K562 (cell line): ENCODE measurements at regions not wholly inside any gene's neighbourhood (a gene's known extent, or its start where the extent isn't known, plus 50 kb on each side); places are given as distances from the start of the nearest gene placed in this dataset.

Experiments
- ATAC-seq: fragments of 200-7000 bp; cut with Tn5 transposase; 3 replicates; pipeline ENCODE4 v1.9.1; 2020; ENCODE audit warnings: moderate library complexity
- BruUV-seq: library from RNA; stranded (reverse); fragments of 400-500 nt; replicated peaks from 2 replicates; lab custom pipeline; 2021; lab: Mats Ljungman, UMichigan
- CTCF ChIA-PET: fragments of 300-600 bp; formaldehyde crosslinking; extraction: SDS; loops from one replicate; lab custom pipeline; 2021; ENCODE audit warnings: low intra/inter-chr PET ratio; lab: Yijun Ruan, JAX
- POLR2A ChIA-PET: fragments of 300-600, 350-650 bp; sonication (Branson Sonifier 250); formaldehyde crosslinking; extraction: SDS; loops from one replicate; lab custom pipeline; 2021; ENCODE audit warnings: antibody characterized with exemption, inconsistent platforms; lab: Yijun Ruan, JAX
- DNase-seq, 4 experiments: peaks; one replicate each; pipeline versions ENCODE4 v3.0.0 to v3.0.0-alpha.2; 2011 to 2018; ENCODE audit warnings: low spot score in 3 of 4, mixed read lengths in 3 of 4; ENCODE audit errors: extremely low read depth in 1 of 4
- FAIRE-seq: peaks from 2 replicates; lab custom pipeline; 2011; peaks lifted over from hg19 to GRCh38; lab: Jason Lieb, UNC
- H2AFZ ChIP-seq: 2 replicates; pipeline ENCODE4 v1.6.0; 2011; ENCODE audit warnings: low read depth, low read length, control low read depth, inconsistent platforms
- H3K27ac ChIP-seq: fragments of 200-600 bp; 3 replicates; pipeline ENCODE4 v1.8.0; 2011; ENCODE audit warnings: low read depth, mild to moderate bottlenecking, control low read depth, inconsistent platforms, low read length, moderate library complexity, mixed read lengths; ENCODE audit errors: extremely low read depth
- H3K27me3 ChIP-seq, 2 experiments: fragments of 300-600 bp in 1 of 2; 2 replicates in 1 of 2; 3 replicates in 1 of 2; pipeline versions ENCODE4 v1.6.0 to v1.8.0; 2011; ENCODE audit warnings: inconsistent platforms in 2 of 2, low read length in 2 of 2, mild to moderate bottlenecking in 1 of 2, mixed read lengths in 1 of 2, moderate library complexity in 1 of 2; ENCODE audit not compliant: control insufficient read depth in 2 of 2, insufficient read depth in 2 of 2
- H3K36me3 ChIP-seq: fragments of 300-600 bp; 3 replicates; pipeline ENCODE4 v1.8.0; 2011; ENCODE audit warnings: mild to moderate bottlenecking, low read length, inconsistent platforms; ENCODE audit not compliant: control insufficient read depth, insufficient read depth
- H3K4me1 ChIP-seq, 2 experiments: fragments of 200-600 bp in 1 of 2; replicated peaks in 1 of 2; 2 replicates in 1 of 2; 3 replicates in 1 of 2; pipeline versions ENCODE4 v1.5.1 to v1.8.0; 2011; ENCODE audit warnings: inconsistent platforms in 2 of 2, low read length in 2 of 2, mild to moderate bottlenecking in 1 of 2, mixed read lengths in 1 of 2, moderate library complexity in 1 of 2; ENCODE audit not compliant: control insufficient read depth in 2 of 2, insufficient read depth in 2 of 2
- H3K4me2 ChIP-seq: 2 replicates; pipeline ENCODE4 v1.6.1; 2011; ENCODE audit warnings: low read length, control low read depth, inconsistent platforms, mixed read lengths; ENCODE audit not compliant: insufficient read depth
- H3K4me3 ChIP-seq: fragments of 200-600 bp; sonication (generic), shearing (Covaris generic); 2 replicates; pipeline ENCODE4 v1.5.1; 2016; ENCODE audit warnings: control low read depth, inconsistent platforms
- H3K79me2 ChIP-seq: fragments of 200-600 bp; 3 replicates; pipeline ENCODE4 v1.8.0; 2011; ENCODE audit warnings: low read length, inconsistent platforms; ENCODE audit not compliant: control insufficient read depth, insufficient read depth
- H3K9ac ChIP-seq, 2 experiments: 2 replicates each; pipeline versions ENCODE4 v1.6.0 to v1.6.1; 2011; ENCODE audit warnings: low read depth in 2 of 2, low read length in 2 of 2, control low read depth in 1 of 2, inconsistent platforms in 1 of 2, mild to moderate bottlenecking in 1 of 2, mixed read lengths in 1 of 2; ENCODE audit not compliant: insufficient read depth in 1 of 2
- H3K9me1 ChIP-seq: one replicate; pipeline ENCODE4 v1.6.0; 2011; ENCODE audit warnings: inconsistent platforms, mild to moderate bottlenecking, low read length, moderate library complexity; ENCODE audit not compliant: control insufficient read depth, insufficient read depth
- H3K9me3 ChIP-seq: replicated peaks from 2 replicates; pipeline ENCODE4 v1.5.1; 2011; ENCODE audit warnings: low read depth, low read length, inconsistent platforms; ENCODE audit not compliant: control insufficient read depth, insufficient read depth
- H4K20me1 ChIP-seq: replicated peaks from 2 replicates; pipeline ENCODE4 v1.6.1; 2011; ENCODE audit warnings: low read length, inconsistent platforms, mixed read lengths; ENCODE audit not compliant: control insufficient read depth, insufficient read depth
- FIP1L1 ChIP-seq: fragments of 200-400 bp; formaldehyde crosslinking; IDR thresholded peaks from 2 replicates; pipeline ENCODE4 v1.6.1; 2018; ENCODE audit warnings: mild to moderate bottlenecking, low read depth, low read length; ENCODE audit not compliant: poor library complexity, severe bottlenecking
- JUN ChIP-seq, 2 experiments: sonication (generic) in 1 of 2; formaldehyde crosslinking in 1 of 2; IDR thresholded peaks; 2 replicates each; pipeline versions ENCODE4 v1.6.1 to v1.8.0; 2012 to 2022; ENCODE audit warnings: borderline replicate concordance in 2 of 2, mild to moderate bottlenecking in 2 of 2, improper control_type of control experiment in 1 of 2, low read depth in 1 of 2, low read length in 1 of 2, missing genetic modification reagents in 1 of 2
- KHSRP ChIP-seq: fragments of 450-650 bp; IDR thresholded peaks from 2 replicates; pipeline ENCODE4 v1.6.1; 2017
- KLF1 ChIP-seq: fragments of 450-650 bp; IDR thresholded peaks from 2 replicates; pipeline ENCODE4 v1.6.1; 2016; ENCODE audit warnings: missing genetic modification characterization, missing compliant biosample characterization
- MXI1 ChIP-seq: IDR thresholded peaks from 2 replicates; pipeline ENCODE4 v1.6.1; 2011; ENCODE audit warnings: low read depth, mild to moderate bottlenecking, improper control_type of control experiment, low read length
- PCBP2 ChIP-seq: fragments of 200-400 bp; formaldehyde crosslinking; IDR thresholded peaks from 2 replicates; pipeline ENCODE4 v1.6.1; 2018; ENCODE audit warnings: low read length, low read depth, mild to moderate bottlenecking, moderate library complexity; ENCODE audit not compliant: poor library complexity, severe bottlenecking
- PHTF2 ChIP-seq: fragments of 250-450 bp; sonication (Bioruptor Pico); IDR thresholded peaks from 2 replicates; pipeline ENCODE4 v1.5.0; 2021; ENCODE audit warnings: mild to moderate bottlenecking
- XRCC5 ChIP-seq: fragments of 200-400 bp; formaldehyde crosslinking; IDR thresholded peaks from 2 replicates; pipeline ENCODE4 v1.6.1; 2017; ENCODE audit warnings: low read depth, mild to moderate bottlenecking, low read length
- ZFP30 ChIP-seq: fragments of 250-450 bp; sonication (Bioruptor Pico); IDR thresholded peaks from 2 replicates; pipeline ENCODE4 v1.8.0; 2022; ENCODE audit warnings: moderate library complexity, mild to moderate bottlenecking, inconsistent platforms, borderline replicate concordance
- ZNF551 ChIP-seq: fragments of 250-450 bp; sonication (Bioruptor Pico); IDR thresholded peaks from 2 replicates; pipeline ENCODE4 v1.5.0; 2021; ENCODE audit warnings: mild to moderate bottlenecking, moderate library complexity
- ZNF57 ChIP-seq: fragments of 450-650 bp; formaldehyde crosslinking; IDR thresholded peaks from 2 replicates; pipeline ENCODE4 v1.4.0; 2020; ENCODE audit warnings: mild to moderate bottlenecking, moderate library complexity
- ZNF764 ChIP-seq: fragments of 250-450 bp; sonication (Bioruptor Pico); IDR thresholded peaks from 2 replicates; pipeline ENCODE4 v1.4.0; 2020; ENCODE audit warnings: low read depth, mild to moderate bottlenecking, moderate library complexity
- WGBS: fragments of 100-300 bp; shearing (Covaris generic); methylation state at CpG from one replicate; pipeline ENCODE4 v1.1.6; 2016; ENCODE audit warnings: low coverage, mixed read lengths; ENCODE audit not compliant: insufficient coverage; ENCODE audit errors: missing lambda C conversion rate; 5-methylcytosine and 5-hydroxymethylcytosine counted together
- in situ Hi-C: fragments of 300-500 bp; cut with MboI; formaldehyde crosslinking; loops from 4 replicates; pipeline ENCODE4 v1.15.0; 2018; ENCODE audit warnings: inconsistent platforms, mixed read lengths
- intact Hi-C: fragments of 100-400 bp; cut with micrococcal nuclease; formaldehyde crosslinking; loops from 2 replicates; pipeline ENCODE4 v1.14.2; 2022
- TF ChIP-seq, protein P1 (sequence below): fragments of 250-450 bp; sonication (Bioruptor Pico); IDR thresholded peaks from 2 replicates; pipeline ENCODE4 v1.8.0; 2022; ENCODE audit warnings: moderate library complexity, mild to moderate bottlenecking, inconsistent platforms
- TF ChIP-seq, protein P2 (sequence below): sonication (generic); formaldehyde crosslinking; IDR thresholded peaks from 2 replicates; pipeline ENCODE4 v1.9.0; 2022; ENCODE audit warnings: mild to moderate bottlenecking, missing genetic modification reagents
- TF ChIP-seq, protein P3 (sequence below): fragments of 450-650 bp; IDR thresholded peaks from 2 replicates; pipeline ENCODE4 v1.7.0; 2016; ENCODE audit warnings: borderline replicate concordance

DNA sequence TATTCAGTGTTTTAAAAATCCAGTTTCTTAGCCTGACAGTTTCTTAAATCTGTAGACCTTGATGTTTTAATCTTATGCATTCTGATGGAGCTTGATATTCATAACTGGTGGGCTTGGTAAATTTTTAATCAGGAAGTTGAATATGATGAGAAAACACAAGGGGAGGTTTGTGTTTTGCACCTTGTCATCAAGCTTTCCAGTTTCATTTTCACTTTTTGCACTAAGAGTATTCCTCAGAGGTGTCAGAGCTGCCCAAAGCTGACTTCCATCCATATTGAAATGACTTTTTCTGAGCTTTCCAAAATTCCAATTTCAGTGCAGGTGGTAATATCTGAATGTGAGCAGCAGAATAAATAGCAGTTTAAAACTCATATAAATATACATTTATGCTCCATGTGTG is 555.0 kb upstream of the RBFOX1 start:
- H4K20me1 ChIP-seq = no peaks in the 10 kb centered on the region
- no TSS peak for BruUV-seq
- FAIRE-seq (no peak), DNase-seq (no peak), ATAC-seq (no peak)
- no peak overlapping the region for H3K4me2 ChIP-seq
- in situ Hi-C loops (no loop called here), intact Hi-C loops (no loop called here)
- no peak for TF ChIP-seq FIP1L1
- TF ChIP-seq, protein P1, sequence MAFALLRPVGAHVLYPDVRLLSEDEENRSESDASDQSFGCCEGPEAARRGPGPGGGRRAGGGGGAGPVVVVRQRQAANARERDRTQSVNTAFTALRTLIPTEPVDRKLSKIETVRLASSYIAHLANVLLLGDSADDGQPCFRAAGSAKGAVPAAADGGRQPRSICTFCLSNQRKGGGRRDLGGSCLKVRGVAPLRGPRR = no peak
- TF ChIP-seq ZFP30 (CRISPR knock-in tag) = no peak
- TF ChIP-seq PCBP2 = no peak
- no peak for TF ChIP-seq ZNF57 (CRISPR knock-in tag)
- no peaks in the 10 kb centered on the region for H3K79me2 ChIP-seq
- ChIA-PET CTCF (no interaction called here), POLR2A (interaction anchor here (0.6 kb wide), 1 partner anchor 1233 kb away, joined by 3 read pairs; no protein-coding TSS in a partner anchor)
- H3K9me1 ChIP-seq = no peaks in the 10 kb centered on the region
- no peak overlapping the region for H3K4me3 ChIP-seq
- H3K27ac ChIP-seq = no peak overlapping the region
- H3K9me3 ChIP-seq = no peaks in the 10 kb centered on the region
- H3K27me3 ChIP-seq = no peaks in the 10 kb centered on the region
- no peaks in the 10 kb centered on the region for H3K36me3 ChIP-seq
- no peak overlapping the region for H3K9ac ChIP-seq
- H2AFZ ChIP-seq = no peak overlapping the region
- H3K4me1 ChIP-seq = no peaks in the 10 kb centered on the region

DNA sequence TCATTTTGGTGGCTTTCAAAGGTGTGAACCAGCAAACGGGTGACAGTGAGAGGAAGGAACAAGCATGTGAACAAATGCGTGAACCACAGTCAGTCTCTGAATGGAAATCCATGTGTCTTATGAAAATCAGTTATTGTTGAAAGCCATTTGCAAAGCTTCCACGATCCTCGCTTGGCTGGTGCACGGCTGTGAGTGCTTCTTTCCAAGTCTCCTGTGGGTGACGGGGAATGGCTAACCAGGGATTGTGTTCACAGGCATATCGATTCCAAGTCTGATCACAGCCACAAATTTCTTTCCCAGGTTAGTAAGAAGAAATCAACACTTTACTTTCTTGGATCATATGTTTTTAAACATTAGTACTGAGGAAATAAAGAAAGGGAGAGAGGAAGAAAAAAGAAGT is 556.9 kb upstream of the RBFOX1 start:
- no peaks in the 10 kb centered on the region; a peak in 1 of 5 replicates for H3K27me3 ChIP-seq
- H3K79me2 ChIP-seq = no peaks in the 10 kb centered on the region
- no peak overlapping the region for H3K4me2 ChIP-seq
- in situ Hi-C loops (no loop called here), intact Hi-C loops (no loop called here)
- H3K9me3 ChIP-seq = no peaks in the 10 kb centered on the region
- no peaks in the 10 kb centered on the region for H3K4me1 ChIP-seq
- WGBS = 3% methylated on average over 7 of the region's 7 CpGs
- H3K9ac ChIP-seq = no peak overlapping the region
- H3K27ac ChIP-seq = no peak overlapping the region
- H3K36me3 ChIP-seq = no peaks in the 10 kb centered on the region
- no peaks in the 10 kb centered on the region for H4K20me1 ChIP-seq
- H3K4me3 ChIP-seq = no peak overlapping the region
- DNase-seq (no peak), FAIRE-seq (no peak), ATAC-seq (no peak)
- ChIA-PET POLR2A (interaction anchor here (0.7 kb wide), 1 partner anchor 37 kb away, joined by 3 read pairs; no protein-coding TSS in a partner anchor), CTCF (no interaction called here)
- BruUV-seq = no TSS peak
- H2AFZ ChIP-seq = no peak overlapping the region
- no peaks in the 10 kb centered on the region for H3K9me1 ChIP-seq
- TF ChIP-seq, protein P2, sequence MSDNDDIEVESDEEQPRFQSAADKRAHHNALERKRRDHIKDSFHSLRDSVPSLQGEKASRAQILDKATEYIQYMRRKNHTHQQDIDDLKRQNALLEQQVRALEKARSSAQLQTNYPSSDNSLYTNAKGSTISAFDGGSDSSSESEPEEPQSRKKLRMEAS (CRISPR knock-in tag) = no peak
- TF ChIP-seq JUN (IDR thresholded peaks at IDR 0.05; ENCODE audit: borderline replicate concordance, low read depth, low read length) (no peak), JUN (CRISPR knock-in tag; IDR thresholded peaks at IDR 0.05; ENCODE audit: borderline replicate concordance) (no peak), XRCC5 (no peak), ZNF764 (no peak), KHSRP (no peak), KLF1 (tag) (no peak), PHTF2 (no peak), ZNF551 (no peak), MXI1 (no peak)
- TF ChIP-seq, protein P3, sequence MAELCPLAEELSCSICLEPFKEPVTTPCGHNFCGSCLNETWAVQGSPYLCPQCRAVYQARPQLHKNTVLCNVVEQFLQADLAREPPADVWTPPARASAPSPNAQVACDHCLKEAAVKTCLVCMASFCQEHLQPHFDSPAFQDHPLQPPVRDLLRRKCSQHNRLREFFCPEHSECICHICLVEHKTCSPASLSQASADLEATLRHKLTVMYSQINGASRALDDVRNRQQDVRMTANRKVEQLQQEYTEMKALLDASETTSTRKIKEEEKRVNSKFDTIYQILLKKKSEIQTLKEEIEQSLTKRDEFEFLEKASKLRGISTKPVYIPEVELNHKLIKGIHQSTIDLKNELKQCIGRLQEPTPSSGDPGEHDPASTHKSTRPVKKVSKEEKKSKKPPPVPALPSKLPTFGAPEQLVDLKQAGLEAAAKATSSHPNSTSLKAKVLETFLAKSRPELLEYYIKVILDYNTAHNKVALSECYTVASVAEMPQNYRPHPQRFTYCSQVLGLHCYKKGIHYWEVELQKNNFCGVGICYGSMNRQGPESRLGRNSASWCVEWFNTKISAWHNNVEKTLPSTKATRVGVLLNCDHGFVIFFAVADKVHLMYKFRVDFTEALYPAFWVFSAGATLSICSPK = no peak
